Esophagus squamous epithelium (tissue), 4 donors: ENCODE measurements at regions not wholly inside any gene's neighbourhood (a gene's known extent, or its start where the extent isn't known, plus 50 kb on each side); places are given as distances from the start of the nearest gene placed in this dataset.

ENCODE experiments used
- CTCF ChIP-seq, 6 experiments: fragments of 450-650 bp in 4 of 6; fragments of 200-600 bp in 2 of 6; sonication (generic) in 2 of 6; IDR thresholded peaks; one replicate each; pipeline ENCODE4 v1.5.1; 2016 to 2019; ENCODE audit warnings: antibody characterized with exemption in 6 of 6, mild to moderate bottlenecking in 4 of 6, moderate library complexity in 4 of 6
- POLR2A ChIP-seq, 4 donors: fragments of 450-650 bp; IDR thresholded peaks; one replicate each; pipeline ENCODE4 v1.6.1; 2017; ENCODE audit warnings: antibody characterized with exemption in 4 of 4, mild to moderate bottlenecking in 4 of 4, moderate library complexity in 3 of 4

DNA sequence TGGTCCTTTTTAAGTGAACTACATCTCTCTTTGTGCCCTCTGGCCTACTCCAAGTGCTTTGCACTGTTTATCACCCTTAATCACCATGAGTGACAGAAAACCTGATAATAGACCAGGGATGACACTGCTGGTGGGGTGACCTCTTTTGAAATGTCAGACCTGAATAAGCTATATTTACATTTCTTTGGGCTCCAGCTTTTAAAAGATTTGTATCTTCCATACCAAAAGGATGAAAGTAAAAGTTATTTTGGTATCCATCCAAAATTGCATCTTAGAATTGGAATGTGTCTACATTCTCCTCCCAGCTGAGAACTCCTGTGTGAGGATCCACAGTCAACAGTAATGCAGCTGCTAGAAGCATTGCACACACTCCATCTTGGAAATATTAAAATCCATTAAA, 370.0 kb downstream of the CDH11 start:
- TF ChIP-seq POLR2A (IDR thresholded peaks at IDR 0.05) (no peak), CTCF (IDR thresholded peaks at IDR 0.05) (no peak)
